ENCODE measurements at regions not wholly inside any gene's neighbourhood (a gene's known extent, or its start where the extent isn't known, plus 50 kb on each side); places are given as distances from the start of the nearest gene placed in this dataset.

GRCh38 chr1:110816945-110817344 is 56.0 kb upstream of the CD53 start:
- Histone ChIP-seq H3K4me1 (ENCODE audit: low read depth) (no peaks in the 10 kb centered on the region), H3K4me3 (no peak overlapping the region), H3K36me3 (ENCODE audit: low read depth) (no peaks in the 10 kb centered on the region), H3K9me3 (no peaks in the 10 kb centered on the region)
- DNase-seq, result no peak
- ATAC-seq, result no peak
- intact Hi-C loops (cut with DNase I, micrococcal nuclease), result no loop called here
- no peak for TF ChIP-seq CTCF (IDR thresholded peaks at IDR 0.05)

GRCh38 chr1:110811529-110811928 is 61.4 kb upstream of the CD53 start:
- no peak for TF ChIP-seq CTCF (IDR thresholded peaks at IDR 0.05)
- no peaks in the 10 kb centered on the region for H3K4me1 ChIP-seq (ENCODE audit: low read depth)
- ATAC-seq (no peak), DNase-seq (no peak)
- no peak overlapping the region for H3K4me3 ChIP-seq
- no peaks in the 10 kb centered on the region for H3K9me3 ChIP-seq
- no peaks in the 10 kb centered on the region for H3K36me3 ChIP-seq (ENCODE audit: low read depth)
- intact Hi-C loops (cut with DNase I, micrococcal nuclease), result no loop called here

- DNase-seq (no peak), ATAC-seq (no peak)
- Histone ChIP-seq H3K9me3 (no peaks in the 10 kb centered on the region), H3K36me3 (ENCODE audit: low read depth) (no peaks in the 10 kb centered on the region), H3K4me1 (ENCODE audit: low read depth) (no peaks in the 10 kb centered on the region), H3K4me3 (no peak overlapping the region)
- no peak for TF ChIP-seq CTCF (IDR thresholded peaks at IDR 0.05)
- intact Hi-C loops (cut with DNase I, micrococcal nuclease), result no loop called here
These were observed 72.9 kb upstream of the CD53 start for GRCh38 chr1:110800079-110800478.

- no peaks in the 10 kb centered on the region for H3K9me3 ChIP-seq
- no peak overlapping the region for H3K4me3 ChIP-seq
- no peak for DNase-seq
- H3K4me1 ChIP-seq (ENCODE audit: low read depth), result no peaks in the 10 kb centered on the region
- no peaks in the 10 kb centered on the region for H3K36me3 ChIP-seq (ENCODE audit: low read depth)
- intact Hi-C loops (cut with DNase I, micrococcal nuclease), result no loop called here
- no peak for TF ChIP-seq CTCF (IDR thresholded peaks at IDR 0.05)
- ATAC-seq, result no peak
These were observed 74.2 kb upstream of the CD53 start for GRCh38 chr1:110798691-110799256.

GRCh38 chr1:110788673-110789072 is 84.3 kb upstream of the CD53 start:
- no peak for DNase-seq
- no peak for ATAC-seq
- intact Hi-C loops (cut with DNase I, micrococcal nuclease), result no loop called here
- Histone ChIP-seq H3K4me1 (ENCODE audit: low read depth) (no peaks in the 10 kb centered on the region), H3K36me3 (ENCODE audit: low read depth) (no peaks in the 10 kb centered on the region), H3K4me3 (no peak overlapping the region), H3K9me3 (no peaks in the 10 kb centered on the region)
- no peak for TF ChIP-seq CTCF (IDR thresholded peaks at IDR 0.05)

All from mucosa of descending colon (tissue), 3 donors.